ENCODE measurements at regions not wholly inside any gene's neighbourhood (a gene's known extent, or its start where the extent isn't known, plus 50 kb on each side); places are given as distances from the start of the nearest gene placed in this dataset.

- TF ChIP-seq CTCF (IDR thresholded peaks at IDR 0.05) (no peak), POLR2A (IDR thresholded peaks at IDR 0.05) (no peak)
These were observed 371.8 kb upstream of the NOCT start for GRCh38 chr4:138643827-138644226.

Measured in lower leg skin (tissue), 3 donors.